Ectodermal cell (in vitro differentiated cells): ENCODE measurements at regions not wholly inside any gene's neighbourhood (a gene's known extent, or its start where the extent isn't known, plus 50 kb on each side); places are given as distances from the start of the nearest gene placed in this dataset.
"Not testable (repeated sequence)": the region's sequence is repeated elsewhere in the genome, so short reads cannot be mapped to it uniquely, and the experiment has no call there.

Experiments used
- H3K27ac ChIP-seq: 2 replicates; pipeline ENCODE4 v1.7.0; 2013; ENCODE audit warnings: mild to moderate bottlenecking, low read depth, low read length; ENCODE audit not compliant: insufficient read depth, poor library complexity, severe bottlenecking
- H3K27me3 ChIP-seq: 2 replicates; pipeline ENCODE4 v1.7.0; 2013; ENCODE audit warnings: mild to moderate bottlenecking, low read length; ENCODE audit not compliant: insufficient read depth, control insufficient read depth, poor library complexity, severe bottlenecking
- H3K36me3 ChIP-seq: one replicate; pipeline ENCODE4 v1.7.0; 2013; ENCODE audit warnings: low read length; ENCODE audit not compliant: control insufficient read depth, insufficient read depth
- H3K4me1 ChIP-seq: one replicate; pipeline ENCODE4 v1.7.0; 2013; ENCODE audit warnings: low read length; ENCODE audit not compliant: control insufficient read depth, insufficient read depth
- H3K4me3 ChIP-seq: 2 replicates; pipeline ENCODE4 v1.7.0; 2013; ENCODE audit warnings: low read depth, low read length, control low read depth; ENCODE audit not compliant: insufficient read depth
- H3K9me3 ChIP-seq: 2 replicates; pipeline ENCODE4 v1.7.0; 2013; ENCODE audit warnings: mild to moderate bottlenecking, low read length, moderate library complexity; ENCODE audit not compliant: control insufficient read depth
- WGBS, 2 experiments: methylation state at CpG; one replicate each; pipeline ENCODE4 v1.1.7; 2013; ENCODE audit warnings: missing lambda C conversion rate in 2 of 2; 5-methylcytosine and 5-hydroxymethylcytosine counted together

- 94 to 96% methylated on average over 2 of the region's 2 CpGs for WGBS, 2 experiments
- Histone ChIP-seq H3K27me3 (no peaks in the 10 kb centered on the region), H3K27ac (no peak overlapping the region), H3K9me3 (no peaks in the 10 kb centered on the region), H3K4me1 (peaks cover 3% of the 10 kb centered on the region), H3K36me3 (no peaks in the 10 kb centered on the region), H3K4me3 (no peak overlapping the region)
Observed at GRCh38 chr15:91635080-91635479, 218.4 kb upstream of the SLCO3A1 start.

GRCh38 chr15:91635641-91636040 is 217.9 kb upstream of the SLCO3A1 start:
- no peak overlapping the region for H3K27ac ChIP-seq
- H3K4me3 ChIP-seq, result no peak overlapping the region
- WGBS, 2 experiments, result 100% methylated on average over 1 of the region's 1 CpG
- H3K36me3 ChIP-seq, result no peaks in the 10 kb centered on the region
- H3K27me3 ChIP-seq, result no peaks in the 10 kb centered on the region
- H3K4me1 ChIP-seq, result peaks cover 3% of the 10 kb centered on the region
- no peaks in the 10 kb centered on the region for H3K9me3 ChIP-seq

- Histone ChIP-seq H3K4me3 (no peak overlapping the region), H3K9me3 (no peaks in the 10 kb centered on the region), H3K27ac (no peak overlapping the region), H3K36me3 (no peaks in the 10 kb centered on the region), H3K4me1 (peaks cover 10% of the 10 kb centered on the region), H3K27me3 (no peaks in the 10 kb centered on the region)
- 95 to 96% methylated on average over 2 of the region's 2 CpGs for WGBS, 2 experiments
Observed at GRCh38 chr15:91649016-91649415, 204.5 kb upstream of the SLCO3A1 start.

GRCh38 chr15:91649831-91650321 is 203.6 kb upstream of the SLCO3A1 start:
- no peaks in the 10 kb centered on the region for H3K27me3 ChIP-seq
- no peak overlapping the region for H3K27ac ChIP-seq
- no peak overlapping the region for H3K4me3 ChIP-seq
- H3K9me3 ChIP-seq, result no peaks in the 10 kb centered on the region
- peaks cover 10% of the 10 kb centered on the region for H3K4me1 ChIP-seq
- H3K36me3 ChIP-seq, result no peaks in the 10 kb centered on the region
- 88 to 97% methylated on average over 3 to 4 of the region's 4 CpGs for WGBS, 2 experiments

GRCh38 chr15:91651251-91651650 is 202.3 kb upstream of the SLCO3A1 start:
- Histone ChIP-seq H3K36me3 (no peaks in the 10 kb centered on the region), H3K27me3 (no peaks in the 10 kb centered on the region), H3K27ac (no peak overlapping the region), H3K4me1 (peaks cover 10% of the 10 kb centered on the region), H3K9me3 (no peaks in the 10 kb centered on the region), H3K4me3 (no peak overlapping the region)
- WGBS, 2 experiments, result 85 to 98% methylated on average over 3 of the region's 3 CpGs

- Histone ChIP-seq H3K9me3 (no peaks in the 10 kb centered on the region), H3K27ac (no peak overlapping the region), H3K36me3 (no peaks in the 10 kb centered on the region), H3K4me1 (peaks cover 10% of the 10 kb centered on the region), H3K27me3 (no peaks in the 10 kb centered on the region), H3K4me3 (no peak overlapping the region)
- WGBS, 2 experiments, result 34 to 43% methylated on average over 6 to 7 of the region's 7 CpGs
Observed at GRCh38 chr15:91652610-91653207, 200.8 kb upstream of the SLCO3A1 start.

GRCh38 chr15:91655563-91656290 is 197.8 kb upstream of the SLCO3A1 start:
- H3K27ac ChIP-seq, result not testable (repeated sequence)
- WGBS, 2 experiments, result 92 to 93% methylated on average over 12 of the region's 12 CpGs

GRCh38 chr15:91660174-91660649 is 193.3 kb upstream of the SLCO3A1 start:
- H3K27me3 ChIP-seq, result no peaks in the 10 kb centered on the region
- 80 to 81% methylated on average over 6 of the region's 6 CpGs for WGBS, 2 experiments
- no peaks in the 10 kb centered on the region for H3K4me1 ChIP-seq
- H3K36me3 ChIP-seq, result no peaks in the 10 kb centered on the region
- H3K9me3 ChIP-seq, result no peaks in the 10 kb centered on the region
- no peak overlapping the region for H3K27ac ChIP-seq
- no peak overlapping the region for H3K4me3 ChIP-seq

More at GRCh38 chr15:91655563-91656290, 197.8 kb upstream of the SLCO3A1 start:
- H3K9me3 ChIP-seq, H3K4me3 ChIP-seq, H3K36me3 ChIP-seq, H3K27me3 ChIP-seq, H3K4me1 ChIP-seq: not testable (repeated sequence)

GRCh38 chr15:91664224-91664836 is 189.2 kb upstream of the SLCO3A1 start:
- Histone ChIP-seq H3K27me3 (no peaks in the 10 kb centered on the region), H3K4me3 (no peak overlapping the region), H3K4me1 (no peaks in the 10 kb centered on the region), H3K27ac (no peak overlapping the region), H3K9me3 (no peaks in the 10 kb centered on the region), H3K36me3 (no peaks in the 10 kb centered on the region)
- WGBS, 2 experiments, result 90 to 92% methylated on average over 6 of the region's 6 CpGs

- Histone ChIP-seq H3K36me3 (no peaks in the 10 kb centered on the region), H3K4me1 (no peaks in the 10 kb centered on the region), H3K27me3 (no peaks in the 10 kb centered on the region), H3K4me3 (no peak overlapping the region), H3K9me3 (no peaks in the 10 kb centered on the region), H3K27ac (no peak overlapping the region)
- WGBS, 2 experiments, result 95 to 97% methylated on average over 4 of the region's 4 CpGs
Observed at GRCh38 chr15:91665212-91665611, 188.3 kb upstream of the SLCO3A1 start.
